ENCODE measurements at regions not wholly inside any gene's neighbourhood (a gene's known extent, or its start where the extent isn't known, plus 50 kb on each side); places are given as distances from the start of the nearest gene placed in this dataset.

GRCh38 chr2:9756692-9757250, 86.5 kb upstream of the TAF1B start:
- no peak for DNase-seq (ENCODE audit: low read depth)

GRCh38 chr2:9757501-9758264, 85.6 kb upstream of the TAF1B start:
- DNase-seq (ENCODE audit: low read depth), result no peak

DNA sequence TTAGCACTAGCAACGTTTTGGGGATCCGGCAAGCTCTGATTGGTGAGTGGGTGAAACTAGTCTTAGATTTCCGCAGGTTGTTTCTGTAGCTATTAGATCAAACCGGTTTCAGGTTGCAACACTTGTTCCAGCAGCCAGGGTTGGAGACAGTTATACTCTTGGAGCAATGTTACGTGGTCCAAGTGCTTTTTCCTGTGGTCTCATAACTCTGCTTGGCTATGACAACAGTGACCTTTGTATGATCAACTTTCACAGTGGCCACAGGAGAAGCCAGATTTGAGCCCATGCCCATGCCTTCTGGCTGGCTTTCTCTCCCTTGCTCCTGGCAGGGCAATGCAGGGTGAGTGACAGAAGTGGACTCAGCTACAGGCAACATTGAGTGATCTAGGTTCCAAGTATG, 84.5 kb upstream of the TAF1B start:
- no peak for DNase-seq (ENCODE audit: low read depth)

- no peak for DNase-seq (ENCODE audit: low read depth)
These were observed 83.0 kb upstream of the TAF1B start for GRCh38 chr2:9760069-9760901.

GRCh38 chr2:9760902-9761228, 82.4 kb upstream of the TAF1B start:
- DNase-seq (ENCODE audit: low read depth), result no peak

- no peak for DNase-seq (ENCODE audit: low read depth)
These were observed 81.7 kb upstream of the TAF1B start for GRCh38 chr2:9761577-9761976.

DNA sequence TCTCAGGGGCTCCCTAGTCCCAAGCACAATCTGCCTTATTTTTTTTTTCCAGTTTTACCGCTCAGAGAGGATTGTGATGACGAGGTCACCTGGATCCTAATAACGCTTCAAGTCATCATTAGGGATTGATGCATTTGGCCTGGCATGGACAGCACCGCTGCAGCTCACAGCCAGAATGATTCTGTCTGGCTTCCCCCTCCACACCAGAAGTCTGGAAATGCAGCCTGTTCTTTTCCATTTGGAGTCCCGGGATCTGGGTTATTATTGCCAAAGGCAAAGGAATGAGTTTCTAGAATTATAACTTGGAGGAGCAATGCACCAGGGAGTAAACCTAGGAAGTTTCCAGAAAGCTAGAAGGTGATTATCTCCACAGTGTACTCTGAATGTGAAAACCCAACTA, 81.1 kb upstream of the TAF1B start:
- DNase-seq (ENCODE audit: low read depth), result no peak

DNA sequence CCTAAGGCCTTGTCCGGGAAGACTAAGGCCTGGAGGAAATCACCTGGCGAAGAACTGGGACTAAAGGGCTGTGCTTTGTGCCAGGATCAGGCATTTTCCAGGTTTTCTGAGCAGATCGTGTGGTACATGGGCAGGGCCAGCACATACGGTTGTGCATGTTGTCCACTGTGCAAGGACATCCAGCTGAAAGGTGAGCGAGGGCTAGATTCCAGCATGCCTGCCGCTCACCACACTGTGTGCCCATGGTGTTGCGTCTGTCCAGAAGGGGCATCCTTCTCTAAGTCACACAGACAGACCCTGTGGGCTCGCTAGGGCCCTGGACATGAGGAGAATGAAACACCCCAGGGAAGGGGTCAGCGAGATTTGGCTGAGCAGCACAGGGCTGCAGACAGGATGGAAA, 80.3 kb upstream of the TAF1B start:
- no peak for DNase-seq (ENCODE audit: low read depth)

DNA sequence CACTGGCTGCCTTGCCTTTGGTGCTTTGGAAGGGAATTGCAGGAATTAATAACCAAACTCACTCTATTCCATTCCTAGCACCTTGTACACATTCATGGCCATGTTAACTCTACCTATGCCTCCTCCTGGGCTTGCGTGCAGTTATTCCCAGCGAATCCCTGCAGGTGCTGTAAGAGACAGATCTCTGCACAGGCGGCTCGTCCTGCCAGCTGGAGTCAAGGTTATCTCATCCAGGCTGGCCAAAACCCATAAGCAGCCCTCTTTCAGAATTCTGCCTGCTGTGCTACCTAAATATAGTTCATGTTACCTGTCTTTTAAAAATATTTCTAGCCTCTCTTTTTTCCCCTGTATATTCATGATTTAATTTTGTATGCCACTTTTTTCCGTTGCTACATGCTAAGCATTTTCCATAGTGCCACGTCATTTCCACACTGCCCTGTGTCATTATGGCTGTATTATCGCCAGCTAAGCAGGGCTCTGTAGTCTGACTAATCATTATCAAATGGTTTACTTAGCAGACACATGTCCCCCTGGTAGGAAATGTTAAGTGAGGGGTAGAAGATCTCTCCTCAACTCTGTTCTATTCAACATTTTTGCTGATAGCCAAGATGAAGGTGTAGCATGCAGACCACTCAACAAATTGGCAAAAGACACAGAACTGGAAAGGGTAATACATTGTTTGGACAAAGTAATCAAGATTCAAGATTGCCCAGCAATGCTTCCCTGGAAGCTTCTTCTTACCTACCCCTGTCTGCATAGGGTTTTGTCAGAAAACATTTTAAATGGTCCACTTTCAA, 79.7 kb upstream of the TAF1B start:
- no peak for DNase-seq (ENCODE audit: low read depth)

DNA sequence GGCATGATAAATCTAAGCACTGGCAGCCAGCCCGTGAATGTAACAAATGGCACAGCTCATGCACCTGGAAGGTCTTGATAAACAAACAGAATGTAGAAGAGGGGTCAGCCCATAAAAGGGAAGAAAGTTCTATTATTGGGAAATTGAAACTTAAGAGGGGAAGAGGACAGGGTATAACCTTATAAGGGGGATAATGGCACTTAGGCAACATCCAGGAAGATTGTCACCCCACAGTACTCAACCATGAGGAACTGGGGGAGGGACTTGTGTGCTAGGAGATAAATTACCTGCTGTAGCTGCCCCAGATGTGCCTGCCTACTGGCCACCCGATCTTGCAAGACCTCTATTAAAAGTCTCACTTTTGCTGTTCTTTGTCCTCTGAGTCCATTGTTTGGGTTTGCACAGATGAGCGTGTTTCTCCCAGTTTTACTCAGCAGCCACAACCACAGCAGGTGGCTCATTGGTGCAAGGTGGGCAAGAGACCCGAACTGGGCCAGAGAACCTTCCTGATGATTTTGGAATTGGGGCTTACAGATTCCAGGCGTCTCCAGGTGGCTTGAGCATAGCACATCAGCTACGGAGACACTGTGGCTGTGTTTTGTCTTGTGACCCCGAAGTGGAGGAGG, 79.0 kb upstream of the TAF1B start:
- no peak for DNase-seq (ENCODE audit: low read depth)

DNA sequence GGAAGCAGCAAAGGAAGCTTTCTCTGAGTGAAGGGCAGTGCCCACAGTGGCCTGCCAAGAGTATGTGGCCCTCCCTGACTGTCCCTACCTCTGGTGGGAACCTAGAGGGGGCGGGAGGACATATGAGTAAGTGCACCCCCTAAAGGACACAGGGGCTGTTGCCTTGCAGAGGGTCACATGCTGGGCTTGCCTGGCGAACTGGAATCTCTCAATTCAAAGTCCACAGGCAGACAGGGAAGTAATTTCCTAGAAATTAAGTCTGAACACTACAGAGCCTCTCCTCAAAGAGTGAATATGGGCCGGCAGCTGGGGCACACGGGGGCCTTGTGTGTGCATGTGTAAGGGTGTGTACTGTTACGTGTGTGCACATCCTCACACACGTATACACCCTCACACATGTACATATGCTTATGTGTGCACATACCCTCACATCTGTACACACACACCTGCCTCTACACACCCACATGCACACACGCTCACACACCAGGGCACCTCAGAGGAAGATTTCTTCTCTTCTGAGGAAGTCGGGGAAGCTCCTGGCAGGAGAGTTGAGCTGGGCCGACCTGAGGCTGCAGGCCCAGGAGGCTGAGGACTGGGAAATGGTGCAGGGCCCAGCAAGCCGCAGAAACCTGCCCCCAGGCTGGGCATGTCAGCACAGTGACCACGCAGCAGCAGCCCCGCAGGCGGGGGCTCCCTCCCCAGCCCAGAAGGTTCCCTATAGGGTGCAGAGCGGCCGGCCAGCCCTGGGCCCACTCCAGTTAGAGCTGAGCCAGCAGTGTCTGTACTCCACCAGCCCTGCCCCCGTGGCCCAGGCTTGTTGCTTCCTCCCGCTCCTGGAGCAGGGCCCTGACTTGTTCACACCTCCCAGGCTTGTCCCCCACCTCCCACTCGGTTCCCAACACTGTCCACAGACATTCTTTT, 77.4 kb upstream of the TAF1B start:
- no peak for DNase-seq (ENCODE audit: low read depth)

- DNase-seq (ENCODE audit: low read depth), result no peak
These were observed 75.5 kb upstream of the TAF1B start for GRCh38 chr2:9767656-9768281.

- no peak for DNase-seq (ENCODE audit: low read depth)
These were observed 74.9 kb upstream of the TAF1B start for GRCh38 chr2:9768388-9768787.

DNA sequence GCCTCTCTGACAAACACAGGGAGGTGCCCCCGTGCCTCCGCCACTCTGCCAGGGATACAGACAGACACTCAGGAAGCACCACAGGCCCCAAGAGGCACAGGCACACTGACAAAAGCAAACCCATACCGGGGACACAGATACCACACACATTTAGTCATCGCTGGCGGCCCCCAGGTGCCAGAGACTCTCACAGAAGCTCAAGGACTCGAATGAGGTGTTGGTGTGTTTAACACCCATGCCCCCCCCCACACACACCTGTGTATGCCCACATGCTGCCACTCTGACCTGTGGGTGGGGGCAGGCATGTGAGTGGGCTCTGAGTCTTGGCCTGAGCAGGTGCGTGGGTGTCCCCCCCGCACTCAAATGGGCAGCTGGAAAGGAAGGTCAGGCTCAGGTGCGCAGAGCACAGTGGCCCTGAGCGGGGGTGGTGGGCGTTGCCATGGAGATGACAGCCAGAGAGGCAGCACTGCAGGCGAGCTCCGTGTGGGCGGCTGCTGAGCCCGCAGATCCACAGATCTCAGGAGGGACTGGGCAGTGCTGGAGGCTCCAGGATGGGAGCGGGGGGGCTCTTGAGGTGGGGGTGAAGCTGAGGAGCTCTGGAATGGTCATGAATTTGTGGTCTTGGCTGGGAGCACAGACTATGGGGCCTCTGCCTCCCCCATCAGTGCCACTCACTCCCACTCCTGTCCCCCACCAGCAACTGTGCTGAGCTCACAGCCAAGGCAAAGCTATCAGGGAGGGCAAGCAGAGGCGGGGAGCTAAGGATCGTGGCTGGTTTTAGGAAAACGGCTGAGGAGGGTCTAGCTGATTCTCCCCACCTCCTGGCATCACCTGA, 73.9 kb upstream of the TAF1B start:
- DNase-seq (ENCODE audit: low read depth), result no peak

GRCh38 chr2:9770006-9770307, 73.3 kb upstream of the TAF1B start:
- no peak for DNase-seq (ENCODE audit: low read depth)

- peak; percentile 88 for DNase-seq (ENCODE audit: low read depth)
These were observed 72.8 kb upstream of the TAF1B start for GRCh38 chr2:9770308-9771100.

- DNase-seq (ENCODE audit: low read depth), result no peak
These were observed 72.2 kb upstream of the TAF1B start for GRCh38 chr2:9771101-9771449.

DNA sequence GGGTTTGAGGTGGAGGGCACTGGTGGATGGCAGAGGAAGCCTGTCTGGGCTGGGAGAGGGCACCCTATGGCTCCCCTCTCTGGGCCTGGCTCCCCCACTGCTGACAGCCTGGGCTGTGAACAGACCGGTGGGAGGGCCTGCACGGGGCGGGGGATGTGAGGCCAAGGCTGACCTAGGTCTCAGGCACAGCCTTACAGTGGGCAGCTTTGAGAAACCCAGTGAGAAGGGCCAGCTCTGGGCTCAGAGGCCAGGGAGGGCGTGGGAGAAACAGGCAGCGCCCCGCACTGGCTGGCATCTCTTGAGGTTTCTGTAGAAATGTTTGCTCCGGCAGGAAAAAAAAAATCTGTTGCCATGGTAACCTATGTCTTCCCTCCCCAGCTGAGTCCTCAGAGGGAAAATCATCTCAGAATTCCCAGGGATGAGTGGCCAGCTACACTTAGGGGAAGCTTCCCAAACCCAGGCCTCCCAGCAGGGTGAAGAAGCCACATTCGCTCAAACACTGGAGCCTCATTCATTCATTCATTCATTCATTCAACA, 71.7 kb upstream of the TAF1B start:
- peak; percentile 76 for DNase-seq (ENCODE audit: low read depth)

All from LHCN-M2 (cell line).